Mucosa of gallbladder (tissue), 1 donor: ENCODE measurements at regions not wholly inside any gene's neighbourhood (a gene's known extent, or its start where the extent isn't known, plus 50 kb on each side); places are given as distances from the start of the nearest gene placed in this dataset.

Experiments used
- DNase-seq: peaks from one replicate; pipeline ENCODE4 v3.0.0-alpha.2; 2020; ENCODE audit warnings: low spot score
- donor health status: DM: no; HTN: no; CAD: no.

GRCh38 chr2:761384-761783 lies 84.2 kb upstream of the TMEM18 start:
- no peak for DNase-seq

- no peak for DNase-seq
These were observed 82.8 kb upstream of the TMEM18 start for GRCh38 chr2:760001-760400.

DNA sequence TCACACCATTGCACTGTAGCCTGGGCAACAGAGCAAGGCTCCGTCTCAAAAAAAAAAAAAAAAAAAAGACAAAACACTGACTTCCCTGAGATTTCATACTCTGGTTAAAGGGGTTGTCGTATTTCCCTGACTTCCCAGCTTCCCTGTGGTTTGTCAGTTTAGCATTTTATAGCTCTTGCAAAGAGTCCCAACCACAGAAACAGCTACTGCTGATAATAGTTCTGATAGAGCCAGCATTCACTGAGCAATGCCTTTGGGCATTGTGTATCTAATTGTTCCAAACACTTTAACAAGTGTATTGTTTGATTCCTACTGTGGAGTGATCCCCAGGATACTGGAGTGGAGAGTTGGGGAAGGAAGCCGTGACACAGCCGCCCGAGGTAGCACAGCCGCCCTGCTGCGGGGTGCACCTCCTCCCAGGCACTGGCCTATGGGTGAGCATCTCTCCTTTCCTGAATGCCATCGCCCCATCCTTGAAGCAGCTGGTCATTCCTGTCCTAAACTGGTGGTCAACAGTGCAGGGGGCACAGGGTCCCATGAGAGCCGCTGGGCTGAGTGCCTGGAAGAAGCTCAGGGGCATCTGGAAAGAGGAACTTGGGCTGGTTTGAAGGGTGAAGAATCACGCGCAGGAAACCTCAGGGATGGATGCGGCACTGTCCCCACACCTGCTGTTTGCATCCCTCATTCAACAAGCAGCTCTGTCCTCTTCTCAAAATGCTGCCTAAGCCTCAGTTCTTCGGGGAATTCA lies 81.0 kb upstream of the TMEM18 start:
- DNase-seq, result no peak

GRCh38 chr2:753123-753522 lies 75.9 kb upstream of the TMEM18 start:
- DNase-seq, result no peak

GRCh38 chr2:751474-751873 lies 74.3 kb upstream of the TMEM18 start:
- no peak for DNase-seq

GRCh38 chr2:750628-751027 lies 73.4 kb upstream of the TMEM18 start:
- no peak for DNase-seq

GRCh38 chr2:747762-748351 lies 70.7 kb upstream of the TMEM18 start:
- DNase-seq, result no peak

GRCh38 chr2:746697-747096 lies 69.5 kb upstream of the TMEM18 start:
- no peak for DNase-seq

DNA sequence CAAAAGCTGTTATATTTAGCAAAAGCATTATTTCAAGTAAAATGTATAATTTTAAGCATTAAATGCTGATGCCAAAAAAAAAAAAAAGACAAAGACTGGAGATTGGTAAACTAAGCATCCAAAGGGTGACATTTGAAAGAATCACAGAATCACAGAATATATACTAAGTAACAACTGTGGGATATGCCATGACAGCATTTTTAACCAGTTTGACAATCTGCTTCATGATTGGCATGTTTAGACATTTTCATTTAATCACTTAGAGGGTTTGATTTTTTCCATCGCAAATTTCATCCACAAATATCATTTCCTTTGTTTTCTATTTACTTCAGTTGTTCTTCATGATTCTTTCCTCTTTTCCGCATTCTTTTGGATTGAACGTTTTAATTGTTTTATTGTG lies 66.9 kb upstream of the TMEM18 start:
- DNase-seq, result no peak

DNA sequence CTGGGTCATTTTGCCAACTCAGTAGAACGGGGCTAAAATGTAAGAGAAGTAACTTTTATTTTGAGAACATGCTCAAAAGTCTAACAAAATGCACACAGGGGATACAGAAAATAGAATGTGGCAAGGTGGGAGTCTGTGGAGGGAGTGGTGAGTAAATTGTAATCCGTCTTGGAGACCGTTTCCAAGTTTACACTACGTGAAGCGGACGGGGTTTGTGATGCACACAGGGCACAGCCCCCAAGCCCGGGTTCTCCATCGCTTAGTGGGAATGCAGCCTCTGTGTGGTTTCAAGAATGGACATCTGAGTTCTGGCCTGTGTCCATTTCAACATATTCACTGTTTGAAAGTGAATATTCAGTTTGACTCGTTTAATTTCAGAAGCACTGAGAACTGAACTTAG lies 65.0 kb upstream of the TMEM18 start:
- DNase-seq, result no peak

DNA sequence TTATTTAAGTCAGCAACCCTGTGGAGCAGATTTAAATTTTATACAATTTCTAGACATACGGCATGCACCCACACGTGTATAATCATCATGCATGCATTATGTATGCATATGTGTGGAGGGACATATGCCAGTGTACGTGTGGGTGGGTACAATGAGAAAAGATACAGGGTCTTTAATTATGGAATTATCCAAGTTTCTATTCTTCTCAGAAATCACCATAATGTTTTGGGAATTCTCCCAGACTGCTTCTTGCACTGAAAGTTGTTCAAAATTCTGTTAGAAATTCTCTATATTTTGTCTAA lies 63.9 kb upstream of the TMEM18 start:
- DNase-seq, result no peak

GRCh38 chr2:740322-741194 lies 63.4 kb upstream of the TMEM18 start:
- peak; percentile 82 for DNase-seq

GRCh38 chr2:739864-740321 lies 62.7 kb upstream of the TMEM18 start:
- DNase-seq, result peak; percentile 37

GRCh38 chr2:736939-737338 lies 59.7 kb upstream of the TMEM18 start:
- no peak for DNase-seq

- DNase-seq, result no peak
These were observed 58.5 kb upstream of the TMEM18 start for GRCh38 chr2:735670-736218.

- DNase-seq, result no peak
These were observed 57.3 kb upstream of the TMEM18 start for GRCh38 chr2:734496-734895.

GRCh38 chr2:733495-733894 lies 56.3 kb upstream of the TMEM18 start:
- DNase-seq, result no peak

GRCh38 chr2:733001-733400 lies 55.8 kb upstream of the TMEM18 start:
- no peak for DNase-seq

DNA sequence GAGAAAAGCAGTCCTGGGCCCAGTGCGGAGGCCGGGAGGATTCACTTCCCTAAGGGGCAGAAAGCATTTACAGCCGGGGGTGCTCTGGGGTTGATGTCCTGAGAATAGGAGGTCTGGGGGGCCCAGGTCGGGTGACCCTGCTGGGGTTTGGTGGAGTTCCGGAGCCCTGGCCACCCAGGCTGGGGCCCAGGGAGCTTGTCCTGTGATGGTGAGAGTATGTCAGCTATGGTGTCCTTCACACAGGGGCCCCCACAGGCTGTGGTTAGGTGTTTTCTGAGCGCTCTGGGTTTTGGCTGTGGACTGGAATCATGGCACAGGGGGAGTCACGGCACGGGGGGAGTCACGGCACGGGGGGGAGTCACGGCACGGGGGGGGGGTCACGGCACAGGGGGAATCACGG lies 54.5 kb upstream of the TMEM18 start:
- DNase-seq, result no peak

GRCh38 chr2:729376-729861 lies 52.2 kb upstream of the TMEM18 start:
- DNase-seq, result no peak

DNA sequence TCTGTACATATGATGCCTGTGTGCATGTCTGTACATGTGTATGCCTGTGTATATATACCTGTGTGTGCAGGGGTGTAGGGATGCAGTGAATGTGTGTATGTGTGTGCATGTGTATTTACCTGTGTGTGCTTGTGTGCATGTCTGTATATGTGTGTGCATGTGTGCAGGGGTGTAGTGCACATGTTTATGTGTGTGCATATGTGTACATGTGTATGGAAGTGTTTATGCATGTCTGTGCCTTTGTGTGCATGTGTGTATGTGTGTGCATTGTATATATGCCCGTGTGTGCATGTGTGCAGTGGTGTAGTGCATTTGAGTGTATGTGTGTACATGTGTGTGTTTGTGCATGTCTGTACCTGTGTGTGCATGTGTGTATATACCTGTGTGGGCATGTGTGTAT lies 51.0 kb upstream of the TMEM18 start:
- DNase-seq, result no peak

DNA sequence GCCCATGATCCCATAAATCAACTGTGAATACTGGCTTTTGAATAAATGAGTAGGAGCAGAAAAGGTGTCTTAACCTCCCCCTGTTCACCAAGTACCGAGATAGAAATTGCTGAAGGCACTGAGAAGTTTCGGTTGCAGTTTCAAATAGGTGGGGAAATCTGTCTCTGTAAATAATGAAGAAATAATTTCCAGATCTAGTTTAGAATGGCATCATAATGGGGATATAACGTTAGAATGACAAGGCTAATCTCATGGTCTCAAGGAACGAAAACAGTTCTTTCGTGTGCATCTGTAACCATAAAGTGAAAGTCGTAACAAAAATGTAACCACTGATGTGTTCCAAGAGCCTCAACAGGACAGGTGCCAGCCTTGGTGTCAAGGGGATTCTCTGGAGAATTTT lies 49.9 kb upstream of the TMEM18 start:
- DNase-seq, result no peak
